H54 (cell line): ENCODE measurements at regions not wholly inside any gene's neighbourhood (a gene's known extent, or its start where the extent isn't known, plus 50 kb on each side); places are given as distances from the start of the nearest gene placed in this dataset.
A peak's percentile ranks its signal among the peaks of the same experiment; 100 is the strongest.
"Not testable (repeated sequence)": the region's sequence is repeated elsewhere in the genome, so short reads cannot be mapped to it uniquely, and the experiment has no call there.

Source experiments
- DNase-seq: peaks from one replicate; pipeline ENCODE4 v3.0.0; 2011; ENCODE audit warnings: low spot score, mixed read lengths; ENCODE audit not compliant: insufficient read length
- FAIRE-seq: peaks from 3 replicates; lab custom pipeline; 2011; peaks lifted over from hg19 to GRCh38; lab: Jason Lieb, UNC
- POLR2A ChIP-seq: IDR thresholded peaks from 2 replicates; pipeline ENCODE4 v1.6.1; 2011; ENCODE audit warnings: low read depth, mild to moderate bottlenecking, low read length

GRCh38 chr4:66544281-66544680 is 874.0 kb upstream of the EPHA5 start:
- no peak for FAIRE-seq
- DNase-seq: no peak
- TF ChIP-seq POLR2A: no peak

- FAIRE-seq (no peak), DNase-seq (no peak)
- TF ChIP-seq POLR2A: no peak
Observed at GRCh38 chr4:66539745-66540144, 869.5 kb upstream of the EPHA5 start.

GRCh38 chr4:66524781-66525180 is 854.5 kb upstream of the EPHA5 start:
- FAIRE-seq: no peak
- no peak for TF ChIP-seq POLR2A
- no peak for DNase-seq

GRCh38 chr4:66522244-66522643 is 852.0 kb upstream of the EPHA5 start:
- FAIRE-seq (no peak), DNase-seq (no peak)
- no peak for TF ChIP-seq POLR2A

GRCh38 chr4:66516940-66517339 is 846.7 kb upstream of the EPHA5 start:
- TF ChIP-seq POLR2A: no peak
- FAIRE-seq: no peak
- DNase-seq: no peak

GRCh38 chr4:66506985-66507384 is 836.7 kb upstream of the EPHA5 start:
- no peak for FAIRE-seq
- DNase-seq: no peak
- TF ChIP-seq POLR2A: no peak

GRCh38 chr4:66501997-66502396 is 831.7 kb upstream of the EPHA5 start:
- TF ChIP-seq POLR2A: no peak
- no peak for DNase-seq
- FAIRE-seq: no peak

- no peak for TF ChIP-seq POLR2A
- DNase-seq (no peak), FAIRE-seq (no peak)
Observed at GRCh38 chr4:66490729-66491128, 820.4 kb upstream of the EPHA5 start.

GRCh38 chr4:66489783-66490452 is 819.6 kb upstream of the EPHA5 start:
- no peak for TF ChIP-seq POLR2A
- no peak for FAIRE-seq
- no peak for DNase-seq

GRCh38 chr4:66489370-66489769 is 819.1 kb upstream of the EPHA5 start:
- DNase-seq (no peak), FAIRE-seq (no peak)
- TF ChIP-seq POLR2A: no peak

GRCh38 chr4:66486068-66486467 is 815.8 kb upstream of the EPHA5 start:
- DNase-seq: no peak
- FAIRE-seq: no peak
- TF ChIP-seq POLR2A: no peak

GRCh38 chr4:66482186-66482585 is 811.9 kb upstream of the EPHA5 start:
- no peak for TF ChIP-seq POLR2A
- DNase-seq (no peak), FAIRE-seq (no peak)

GRCh38 chr4:66475596-66475995 is 805.3 kb upstream of the EPHA5 start:
- FAIRE-seq (no peak), DNase-seq (no peak)
- TF ChIP-seq POLR2A: no peak

GRCh38 chr4:66465111-66465510 is 794.8 kb upstream of the EPHA5 start:
- FAIRE-seq (no peak), DNase-seq (peak; percentile 2)
- TF ChIP-seq POLR2A: no peak

- not testable (repeated sequence) for FAIRE-seq, DNase-seq
Observed at GRCh38 chr4:66462890-66463289, 792.6 kb upstream of the EPHA5 start.
